Fibroblast of mammary gland (primary cell): ENCODE measurements at regions not wholly inside any gene's neighbourhood (a gene's known extent, or its start where the extent isn't known, plus 50 kb on each side); places are given as distances from the start of the nearest gene placed in this dataset.

ENCODE experiments used
- DNase-seq: peaks from one replicate; pipeline ENCODE4 v3.0.0-alpha.2; 2010; ENCODE audit warnings: low read depth
- H3K4me3 ChIP-seq: 2 replicates; pipeline ENCODE4 v1.5.1; 2011; ENCODE audit warnings: low read depth, mild to moderate bottlenecking, low read length, moderate library complexity; ENCODE audit not compliant: control insufficient read depth
- TF ChIP-seq, protein P1 (sequence below): conservative IDR thresholded peaks from 2 replicates; pipeline ENCODE4 v1.5.1; 2011; ENCODE audit warnings: low read depth, low read length, inconsistent platforms; ENCODE audit not compliant: control insufficient read depth, insufficient read depth

DNA sequence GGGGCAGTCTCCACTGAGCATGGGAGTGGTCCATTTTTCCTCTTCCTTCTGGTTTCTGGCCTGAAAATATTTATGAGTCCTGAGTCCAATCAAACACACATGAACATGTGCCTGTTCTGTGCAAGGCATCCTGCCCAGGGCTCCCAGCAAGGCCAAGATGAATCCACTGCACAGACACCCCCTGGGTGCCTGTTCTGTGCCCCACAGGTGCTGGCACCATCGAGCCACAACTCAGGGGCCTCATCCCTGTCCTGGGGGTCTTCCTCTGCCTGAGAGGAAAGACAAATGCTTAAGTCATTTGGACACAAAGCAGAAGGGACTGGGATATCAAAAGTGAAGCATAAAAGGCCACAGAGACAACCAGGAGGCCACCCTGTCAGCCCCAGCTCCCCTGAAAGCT, 87.4 kb upstream of the IQSEC1 start:
- TF ChIP-seq, protein P1, sequence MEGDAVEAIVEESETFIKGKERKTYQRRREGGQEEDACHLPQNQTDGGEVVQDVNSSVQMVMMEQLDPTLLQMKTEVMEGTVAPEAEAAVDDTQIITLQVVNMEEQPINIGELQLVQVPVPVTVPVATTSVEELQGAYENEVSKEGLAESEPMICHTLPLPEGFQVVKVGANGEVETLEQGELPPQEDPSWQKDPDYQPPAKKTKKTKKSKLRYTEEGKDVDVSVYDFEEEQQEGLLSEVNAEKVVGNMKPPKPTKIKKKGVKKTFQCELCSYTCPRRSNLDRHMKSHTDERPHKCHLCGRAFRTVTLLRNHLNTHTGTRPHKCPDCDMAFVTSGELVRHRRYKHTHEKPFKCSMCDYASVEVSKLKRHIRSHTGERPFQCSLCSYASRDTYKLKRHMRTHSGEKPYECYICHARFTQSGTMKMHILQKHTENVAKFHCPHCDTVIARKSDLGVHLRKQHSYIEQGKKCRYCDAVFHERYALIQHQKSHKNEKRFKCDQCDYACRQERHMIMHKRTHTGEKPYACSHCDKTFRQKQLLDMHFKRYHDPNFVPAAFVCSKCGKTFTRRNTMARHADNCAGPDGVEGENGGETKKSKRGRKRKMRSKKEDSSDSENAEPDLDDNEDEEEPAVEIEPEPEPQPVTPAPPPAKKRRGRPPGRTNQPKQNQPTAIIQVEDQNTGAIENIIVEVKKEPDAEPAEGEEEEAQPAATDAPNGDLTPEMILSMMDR, result no peak
- H3K4me3 ChIP-seq, result no peak overlapping the region
- no peak for DNase-seq

DNA sequence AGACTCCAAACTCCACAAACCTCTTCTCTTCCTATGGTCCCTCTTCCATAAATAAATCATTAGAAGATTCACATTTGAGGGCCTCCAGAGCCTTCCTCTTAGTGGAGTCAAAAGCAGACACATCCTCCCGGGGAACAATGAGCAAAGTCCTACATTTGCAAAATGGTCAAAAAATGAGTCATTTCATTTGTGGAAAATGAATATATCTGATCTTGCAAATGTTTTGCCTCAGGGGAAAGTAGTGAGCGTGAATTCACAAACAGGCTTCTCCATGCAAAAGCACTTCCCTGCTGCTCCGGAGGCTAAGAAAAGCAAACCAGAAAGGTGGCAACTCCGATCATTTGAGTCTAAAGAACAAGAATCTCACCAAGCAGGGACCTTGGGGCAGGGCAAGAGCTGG, 86.7 kb upstream of the IQSEC1 start:
- DNase-seq, result no peak
- no peak overlapping the region for H3K4me3 ChIP-seq
- TF ChIP-seq, protein P1, result no peak

DNA sequence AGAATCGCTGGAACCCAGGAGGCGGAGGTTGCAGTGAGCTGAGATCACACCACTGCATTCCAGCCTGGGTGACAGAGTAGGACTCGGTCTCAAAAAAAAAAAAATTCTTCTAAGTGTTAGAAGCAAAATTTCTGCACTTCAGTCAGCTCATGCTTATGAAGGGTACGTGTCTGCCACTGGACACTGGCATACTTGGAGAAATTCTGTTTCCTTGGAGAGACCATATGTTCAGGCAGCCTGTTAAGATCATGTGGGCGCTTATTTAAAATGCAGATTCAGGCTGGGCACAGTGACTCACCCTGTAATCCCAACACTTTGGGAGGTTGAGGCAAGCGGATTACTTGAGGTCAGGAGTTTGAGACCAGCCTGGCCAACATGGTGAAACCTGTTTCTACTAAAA, 85.6 kb upstream of the IQSEC1 start:
- TF ChIP-seq, protein P1, result no peak

DNA sequence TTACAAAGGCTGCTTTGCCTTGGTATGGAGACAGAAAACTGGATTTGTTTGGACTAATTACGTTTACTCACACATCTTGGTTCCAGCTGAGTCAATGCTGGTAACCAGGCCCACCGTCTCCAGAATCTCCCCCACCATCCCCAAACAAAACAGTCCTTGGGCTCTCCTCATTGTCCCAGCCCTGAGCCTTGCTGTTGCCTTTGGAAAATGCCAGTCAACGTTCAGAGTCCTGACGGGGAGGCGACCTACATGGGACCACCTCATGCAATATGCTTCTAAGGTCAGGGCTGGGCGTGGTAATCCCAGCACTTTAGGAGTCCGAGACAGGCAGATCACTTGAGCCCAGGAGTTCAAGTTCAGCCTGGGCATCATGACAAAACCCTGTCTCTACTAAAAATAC, 85.2 kb upstream of the IQSEC1 start:
- H3K4me3 ChIP-seq, result no peak overlapping the region
- TF ChIP-seq, protein P1, result no peak
- no peak for DNase-seq

More for the DNA sequence above, 85.6 kb upstream of the IQSEC1 start:
- H3K4me3 ChIP-seq, result no peak overlapping the region
- no peak for DNase-seq

DNA sequence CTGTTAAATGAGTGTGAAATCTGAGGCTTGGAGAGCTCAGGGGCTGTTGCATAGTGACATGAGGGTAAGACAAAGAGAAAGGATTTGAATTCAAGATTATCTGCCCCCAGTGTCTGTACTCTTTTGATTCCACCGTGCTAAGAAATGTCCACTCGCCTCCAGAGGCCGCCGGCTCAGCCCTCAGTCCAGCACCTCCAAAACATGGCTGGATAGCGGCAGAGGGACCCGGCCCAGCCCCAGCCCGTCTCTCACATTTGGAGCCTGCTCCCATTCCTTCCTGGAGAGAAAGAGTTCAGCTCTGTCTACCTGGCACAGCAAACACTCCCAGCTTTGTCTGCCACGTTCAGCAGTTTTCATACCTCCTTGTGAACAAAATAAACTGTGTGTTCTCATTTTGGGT, 84.8 kb upstream of the IQSEC1 start:
- TF ChIP-seq, protein P1, result no peak
- no peak overlapping the region for H3K4me3 ChIP-seq
- DNase-seq, result no peak

DNA sequence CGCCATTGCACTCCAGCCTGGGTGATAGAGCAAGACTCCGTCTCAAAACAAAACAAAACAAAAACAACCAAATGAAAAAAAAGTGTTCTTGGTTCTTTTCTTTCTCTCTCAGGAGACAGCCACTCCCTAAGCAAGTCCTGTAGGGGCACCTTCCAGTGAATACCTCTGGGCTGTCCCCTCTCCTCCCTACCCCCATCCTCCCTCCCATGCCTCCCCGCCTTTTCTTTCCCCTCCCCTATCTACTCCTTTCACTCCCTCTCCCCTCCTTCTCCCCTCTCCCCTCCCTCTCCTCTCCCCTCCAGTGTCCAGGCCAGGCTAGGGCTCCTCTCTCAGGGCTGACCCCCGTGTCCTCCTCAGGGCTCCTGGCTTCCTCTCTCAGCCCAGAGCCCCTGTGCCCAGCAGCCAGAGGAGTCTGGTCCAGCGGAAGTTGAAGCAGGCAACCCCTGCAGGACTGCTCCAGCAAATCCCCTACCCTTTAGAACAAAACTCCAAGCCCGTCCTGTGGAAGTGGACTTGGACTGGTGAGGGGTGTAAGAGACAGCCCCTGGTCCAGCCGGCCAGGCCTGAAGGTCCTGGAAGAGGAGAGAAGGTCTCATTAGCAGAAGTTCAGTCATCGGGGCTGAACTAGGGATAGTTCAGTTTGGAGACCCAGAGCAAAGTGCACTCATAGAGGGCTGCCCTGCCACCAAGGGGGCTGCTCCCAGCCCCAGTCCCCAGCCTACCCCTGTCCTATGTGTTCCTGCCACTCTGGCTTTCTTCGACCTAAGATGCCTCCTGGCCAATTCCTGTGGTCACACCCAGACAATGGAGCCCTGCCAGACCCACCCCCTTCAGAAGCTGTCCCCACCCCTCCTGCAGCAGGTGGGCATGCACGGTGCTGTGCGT, 79.8 kb upstream of the IQSEC1 start:
- TF ChIP-seq, protein P1, result no peak
- DNase-seq, result no peak
- H3K4me3 ChIP-seq, result no peak overlapping the region
